ENCODE measurements at regions not wholly inside any gene's neighbourhood (a gene's known extent, or its start where the extent isn't known, plus 50 kb on each side); places are given as distances from the start of the nearest gene placed in this dataset.

- TF ChIP-seq RREB1 (CRISPR knock-in tag; IDR thresholded peaks at IDR 0.05) (no peak), KDM1A (IDR thresholded peaks at IDR 0.05) (no peak), NEUROD1 (IDR thresholded peaks at IDR 0.05; ENCODE audit: borderline replicate concordance, low read depth, low read length, partially characterized antibody) (no peak), DDX20 (tag; IDR thresholded peaks at IDR 0.05; ENCODE audit: low read depth) (no peak), MEF2A (IDR thresholded peaks at IDR 0.05; ENCODE audit: control insufficient read depth, low read depth, low read length) (no peak)
These were observed 123.9 kb downstream of the SHOX2 start (continued) for GRCh38 chr3:157982359-157982758.

GRCh38 chr3:157981819-157982218 is 124.4 kb downstream of the SHOX2 start:
- FAIRE-seq (no peak), DNase-seq (ENCODE audit: extremely low read depth in 1 of 4, low spot score in 3 of 4) (no peak), ATAC-seq (no peak)
- intact Hi-C loops (cut with micrococcal nuclease) (no loop called here), in situ Hi-C loops (cut with MboI) (no loop called here)
- H3K9ac ChIP-seq (ENCODE audit: insufficient read depth in 1 of 2, low read depth in 2 of 2, low read length in 2 of 2) = no peak overlapping the region
- H3K27me3 ChIP-seq (ENCODE audit: control insufficient read depth in 2 of 2, insufficient read depth in 2 of 2, low read length in 2 of 2) = no peaks in the 10 kb centered on the region
- no peaks in the 10 kb centered on the region for H3K4me1 ChIP-seq (replicated peaks in 1 of 2; ENCODE audit: control insufficient read depth in 2 of 2, insufficient read depth in 2 of 2, low read length in 2 of 2)
- ChIA-PET POLR2A (no interaction called here), CTCF (ENCODE audit: low intra/inter-chr PET ratio) (no interaction called here)
- no peak overlapping the region for H2AFZ ChIP-seq (ENCODE audit: low read depth, low read length)
- H3K27ac ChIP-seq (ENCODE audit: extremely low read depth, low read depth, low read length) = no peak overlapping the region
- H3K4me3 ChIP-seq = no peak overlapping the region
- BruUV-seq (replicated peaks) = no TSS peak
- H3K9me3 ChIP-seq (replicated peaks; ENCODE audit: control insufficient read depth, insufficient read depth, low read depth, low read length) = no peaks in the 10 kb centered on the region
- no peaks in the 10 kb centered on the region for H4K20me1 ChIP-seq (replicated peaks; ENCODE audit: control insufficient read depth, insufficient read depth, low read length)
- TF ChIP-seq KLF6 (CRISPR knock-in tag; IDR thresholded peaks at IDR 0.05; ENCODE audit: borderline replicate concordance) (no peak), ZBED1 (IDR thresholded peaks at IDR 0.05) (no peak), ETV6 (IDR thresholded peaks at IDR 0.05; ENCODE audit: borderline replicate concordance in 1 of 2, low read depth in 2 of 2, low read length in 1 of 2) (no peak), ETV6 (CRISPR knock-in tag; IDR thresholded peaks at IDR 0.05; ENCODE audit: borderline replicate concordance) (no peak), ZNF239 (CRISPR knock-in tag; IDR thresholded peaks at IDR 0.05) (no peak)
- H3K9me1 ChIP-seq (ENCODE audit: control insufficient read depth, insufficient read depth, low read length) = no peaks in the 10 kb centered on the region
- H3K4me2 ChIP-seq (ENCODE audit: insufficient read depth, low read length) = no peak overlapping the region
- no peaks in the 10 kb centered on the region for H3K79me2 ChIP-seq (ENCODE audit: control insufficient read depth, insufficient read depth, low read length)
- 1% methylated on average over 3 of the region's 3 CpGs for WGBS (ENCODE audit: insufficient coverage, low coverage, missing lambda C conversion rate)
- H3K36me3 ChIP-seq (ENCODE audit: control insufficient read depth, insufficient read depth, low read length) = no peaks in the 10 kb centered on the region
